ENCODE measurements at regions not wholly inside any gene's neighbourhood (a gene's known extent, or its start where the extent isn't known, plus 50 kb on each side); places are given as distances from the start of the nearest gene placed in this dataset.

DNA sequence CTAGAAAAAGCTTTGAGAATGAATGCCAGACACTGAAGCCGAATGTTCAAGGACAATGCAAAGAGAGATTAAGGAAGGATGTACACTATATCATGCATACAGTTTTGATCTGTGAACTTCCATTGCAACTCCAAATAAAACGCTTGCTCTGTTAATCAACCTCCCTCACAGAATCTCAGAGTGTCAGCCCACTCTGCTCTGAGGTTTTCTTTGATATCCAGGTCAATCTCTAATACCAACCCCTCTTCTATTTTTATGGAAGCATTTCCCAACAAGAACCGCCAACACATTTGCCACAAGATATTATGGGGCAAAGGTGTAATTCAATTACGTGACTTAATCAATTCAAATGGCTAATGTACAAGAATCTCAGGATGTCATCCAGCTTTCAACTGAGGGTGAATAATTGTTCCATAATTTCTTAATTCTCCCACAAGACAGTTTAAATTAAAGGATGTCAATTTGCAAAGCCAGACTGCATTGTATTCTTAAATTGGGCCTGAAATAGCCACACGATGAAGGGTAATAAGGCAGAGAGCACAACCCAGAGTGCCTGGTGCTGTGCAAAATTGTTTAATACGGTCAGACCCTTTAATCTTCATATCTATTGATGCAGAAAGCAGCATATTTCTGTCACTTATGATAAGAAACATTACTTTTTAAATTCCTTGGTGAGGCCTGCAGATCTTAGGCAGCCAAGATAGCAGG, 459.2 kb upstream of the DAB1 start:
- H4K20me1 ChIP-seq (ENCODE audit: insufficient read depth, low read length): no peaks in the 10 kb centered on the region
- H3K27me3 ChIP-seq (ENCODE audit: insufficient read depth, low read length): no peaks in the 10 kb centered on the region
- no peak overlapping the region for H3K4me3 ChIP-seq (ENCODE audit: insufficient read depth, low read length)
- H3K4me2 ChIP-seq (ENCODE audit: insufficient read depth, low read length): no peak overlapping the region
- no peaks in the 10 kb centered on the region for H3K4me1 ChIP-seq (ENCODE audit: insufficient read depth, low read length)
- H2AFZ ChIP-seq (ENCODE audit: low read length): no peak overlapping the region
- H3K79me2 ChIP-seq (ENCODE audit: insufficient read depth, low read length): no peaks in the 10 kb centered on the region
- no peaks in the 10 kb centered on the region for H3K36me3 ChIP-seq (ENCODE audit: insufficient read depth, low read length)
- no peaks in the 10 kb centered on the region for H3K9me3 ChIP-seq (ENCODE audit: low read depth, low read length)
- no peak for DNase-seq (ENCODE audit: insufficient read length, low spot score, missing footprints)
- H3K27ac ChIP-seq (ENCODE audit: low read depth, low read length): no peak overlapping the region
- TF ChIP-seq, protein P1, sequence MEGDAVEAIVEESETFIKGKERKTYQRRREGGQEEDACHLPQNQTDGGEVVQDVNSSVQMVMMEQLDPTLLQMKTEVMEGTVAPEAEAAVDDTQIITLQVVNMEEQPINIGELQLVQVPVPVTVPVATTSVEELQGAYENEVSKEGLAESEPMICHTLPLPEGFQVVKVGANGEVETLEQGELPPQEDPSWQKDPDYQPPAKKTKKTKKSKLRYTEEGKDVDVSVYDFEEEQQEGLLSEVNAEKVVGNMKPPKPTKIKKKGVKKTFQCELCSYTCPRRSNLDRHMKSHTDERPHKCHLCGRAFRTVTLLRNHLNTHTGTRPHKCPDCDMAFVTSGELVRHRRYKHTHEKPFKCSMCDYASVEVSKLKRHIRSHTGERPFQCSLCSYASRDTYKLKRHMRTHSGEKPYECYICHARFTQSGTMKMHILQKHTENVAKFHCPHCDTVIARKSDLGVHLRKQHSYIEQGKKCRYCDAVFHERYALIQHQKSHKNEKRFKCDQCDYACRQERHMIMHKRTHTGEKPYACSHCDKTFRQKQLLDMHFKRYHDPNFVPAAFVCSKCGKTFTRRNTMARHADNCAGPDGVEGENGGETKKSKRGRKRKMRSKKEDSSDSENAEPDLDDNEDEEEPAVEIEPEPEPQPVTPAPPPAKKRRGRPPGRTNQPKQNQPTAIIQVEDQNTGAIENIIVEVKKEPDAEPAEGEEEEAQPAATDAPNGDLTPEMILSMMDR (IDR thresholded peaks at IDR 0.05; ENCODE audit: extremely low read depth, low read depth, low read length): no peak

DNA sequence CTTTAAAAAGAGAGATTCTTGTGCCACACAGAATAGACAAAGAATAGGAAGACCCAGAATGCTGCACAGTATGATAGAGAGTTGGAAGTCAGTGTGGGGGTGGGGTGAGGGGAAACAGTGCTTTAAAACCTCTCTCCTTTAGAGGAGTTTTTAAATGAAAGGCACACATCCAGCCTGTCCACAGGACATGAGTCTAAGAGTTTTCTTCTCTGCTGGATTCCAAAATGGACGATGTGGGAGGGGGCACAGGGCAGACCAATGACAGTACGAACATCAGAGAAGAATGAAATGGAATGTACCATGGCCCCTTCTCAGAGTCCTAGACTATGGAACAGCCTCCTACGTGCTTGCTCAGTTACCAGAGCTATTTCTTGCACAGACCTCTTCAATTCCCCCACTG, 458.2 kb upstream of the DAB1 start:
- Histone ChIP-seq H3K4me2 (ENCODE audit: insufficient read depth, low read length) (no peak overlapping the region), H3K27ac (ENCODE audit: low read depth, low read length) (no peak overlapping the region), H2AFZ (ENCODE audit: low read length) (no peak overlapping the region), H4K20me1 (ENCODE audit: insufficient read depth, low read length) (no peaks in the 10 kb centered on the region), H3K4me3 (ENCODE audit: insufficient read depth, low read length) (no peak overlapping the region), H3K4me1 (ENCODE audit: insufficient read depth, low read length) (no peaks in the 10 kb centered on the region), H3K27me3 (ENCODE audit: insufficient read depth, low read length) (no peaks in the 10 kb centered on the region), H3K79me2 (ENCODE audit: insufficient read depth, low read length) (no peaks in the 10 kb centered on the region), H3K36me3 (ENCODE audit: insufficient read depth, low read length) (no peaks in the 10 kb centered on the region), H3K9me3 (ENCODE audit: low read depth, low read length) (no peaks in the 10 kb centered on the region)
- DNase-seq (ENCODE audit: insufficient read length, low spot score, missing footprints): no peak
- TF ChIP-seq, protein P1 (IDR thresholded peaks at IDR 0.05; ENCODE audit: extremely low read depth, low read depth, low read length): no peak

DNA sequence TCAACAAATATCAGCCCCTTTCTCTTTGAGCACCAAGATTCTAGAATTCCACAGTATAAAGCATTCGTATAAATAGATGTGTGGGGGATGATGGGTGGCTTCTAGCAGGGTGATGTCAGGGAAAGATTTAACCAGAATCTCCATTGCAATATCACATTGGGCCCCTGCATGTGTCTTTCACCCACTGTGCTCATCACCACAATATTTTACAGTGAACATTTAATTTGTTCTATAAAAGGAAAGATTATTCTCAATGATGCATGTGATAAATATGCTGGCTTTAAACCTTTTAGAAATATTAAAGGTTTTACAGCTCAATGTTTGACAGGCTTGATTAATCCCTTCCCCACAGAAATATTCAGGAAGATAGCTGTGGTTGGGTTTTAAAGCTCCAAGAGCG, 457.8 kb upstream of the DAB1 start:
- Histone ChIP-seq H3K4me2 (ENCODE audit: insufficient read depth, low read length) (no peak overlapping the region), H4K20me1 (ENCODE audit: insufficient read depth, low read length) (no peaks in the 10 kb centered on the region), H3K9me3 (ENCODE audit: low read depth, low read length) (no peaks in the 10 kb centered on the region), H3K4me3 (ENCODE audit: insufficient read depth, low read length) (no peak overlapping the region), H3K27me3 (ENCODE audit: insufficient read depth, low read length) (no peaks in the 10 kb centered on the region), H2AFZ (ENCODE audit: low read length) (no peak overlapping the region), H3K36me3 (ENCODE audit: insufficient read depth, low read length) (no peaks in the 10 kb centered on the region), H3K79me2 (ENCODE audit: insufficient read depth, low read length) (no peaks in the 10 kb centered on the region), H3K4me1 (ENCODE audit: insufficient read depth, low read length) (no peaks in the 10 kb centered on the region), H3K27ac (ENCODE audit: low read depth, low read length) (no peak overlapping the region)
- DNase-seq (ENCODE audit: insufficient read length, low spot score, missing footprints): no peak
- TF ChIP-seq, protein P1 (IDR thresholded peaks at IDR 0.05; ENCODE audit: extremely low read depth, low read depth, low read length): no peak

DNA sequence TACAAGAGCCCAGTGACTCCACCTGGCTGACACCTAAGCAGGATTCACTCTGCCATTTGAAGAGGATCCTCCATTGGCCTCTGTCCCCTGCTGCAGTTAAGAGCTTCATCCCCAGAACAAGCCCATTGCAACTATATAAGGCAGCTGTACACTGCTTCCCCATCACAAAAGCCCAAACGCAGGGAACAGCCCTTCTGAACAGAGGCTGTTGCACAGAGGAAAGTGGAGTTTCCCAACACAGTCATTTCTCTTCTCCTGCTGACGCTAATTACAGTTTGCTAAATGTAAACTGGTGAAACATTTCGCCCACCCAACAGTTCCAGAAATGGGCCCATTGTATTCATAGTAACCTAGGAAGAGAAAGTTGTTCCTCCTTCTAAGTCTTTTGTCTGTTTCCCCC, 455.8 kb upstream of the DAB1 start:
- TF ChIP-seq, protein P1 (IDR thresholded peaks at IDR 0.05; ENCODE audit: extremely low read depth, low read depth, low read length): no peak
- no peak overlapping the region for H3K27ac ChIP-seq (ENCODE audit: low read depth, low read length)
- no peaks in the 10 kb centered on the region for H3K27me3 ChIP-seq (ENCODE audit: insufficient read depth, low read length)
- no peak overlapping the region for H3K4me2 ChIP-seq (ENCODE audit: insufficient read depth, low read length)
- H3K36me3 ChIP-seq (ENCODE audit: insufficient read depth, low read length): no peaks in the 10 kb centered on the region
- no peak for DNase-seq (ENCODE audit: insufficient read length, low spot score, missing footprints)
- H3K4me3 ChIP-seq (ENCODE audit: insufficient read depth, low read length): no peak overlapping the region
- no peaks in the 10 kb centered on the region for H4K20me1 ChIP-seq (ENCODE audit: insufficient read depth, low read length)
- no peak overlapping the region for H2AFZ ChIP-seq (ENCODE audit: low read length)
- no peaks in the 10 kb centered on the region for H3K9me3 ChIP-seq (ENCODE audit: low read depth, low read length)
- no peaks in the 10 kb centered on the region for H3K4me1 ChIP-seq (ENCODE audit: insufficient read depth, low read length)
- H3K79me2 ChIP-seq (ENCODE audit: insufficient read depth, low read length): no peaks in the 10 kb centered on the region
